ENCODE measurements at regions not wholly inside any gene's neighbourhood (a gene's known extent, or its start where the extent isn't known, plus 50 kb on each side); places are given as distances from the start of the nearest gene placed in this dataset.

DNA sequence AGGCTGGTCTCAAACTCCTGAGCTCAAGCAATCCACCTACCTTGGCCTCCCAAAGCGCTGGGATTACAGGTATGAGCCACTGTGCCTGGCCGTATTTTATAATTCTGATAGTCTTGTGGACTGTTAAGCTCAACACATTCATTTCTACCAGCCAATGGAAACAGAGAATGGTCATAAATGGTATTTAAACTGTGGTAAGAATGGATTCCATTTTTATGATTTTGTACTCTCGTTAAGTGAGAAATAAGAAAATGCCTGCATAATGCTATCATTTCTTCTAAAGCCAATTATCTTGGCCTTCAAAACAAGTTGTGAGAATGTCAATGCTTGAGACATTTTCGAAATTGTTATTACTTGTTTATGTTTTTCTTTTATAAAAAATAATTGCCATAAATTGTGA is 321.0 kb downstream of the IL15 start:
- TF ChIP-seq, protein P1, sequence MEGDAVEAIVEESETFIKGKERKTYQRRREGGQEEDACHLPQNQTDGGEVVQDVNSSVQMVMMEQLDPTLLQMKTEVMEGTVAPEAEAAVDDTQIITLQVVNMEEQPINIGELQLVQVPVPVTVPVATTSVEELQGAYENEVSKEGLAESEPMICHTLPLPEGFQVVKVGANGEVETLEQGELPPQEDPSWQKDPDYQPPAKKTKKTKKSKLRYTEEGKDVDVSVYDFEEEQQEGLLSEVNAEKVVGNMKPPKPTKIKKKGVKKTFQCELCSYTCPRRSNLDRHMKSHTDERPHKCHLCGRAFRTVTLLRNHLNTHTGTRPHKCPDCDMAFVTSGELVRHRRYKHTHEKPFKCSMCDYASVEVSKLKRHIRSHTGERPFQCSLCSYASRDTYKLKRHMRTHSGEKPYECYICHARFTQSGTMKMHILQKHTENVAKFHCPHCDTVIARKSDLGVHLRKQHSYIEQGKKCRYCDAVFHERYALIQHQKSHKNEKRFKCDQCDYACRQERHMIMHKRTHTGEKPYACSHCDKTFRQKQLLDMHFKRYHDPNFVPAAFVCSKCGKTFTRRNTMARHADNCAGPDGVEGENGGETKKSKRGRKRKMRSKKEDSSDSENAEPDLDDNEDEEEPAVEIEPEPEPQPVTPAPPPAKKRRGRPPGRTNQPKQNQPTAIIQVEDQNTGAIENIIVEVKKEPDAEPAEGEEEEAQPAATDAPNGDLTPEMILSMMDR (IDR thresholded peaks at IDR 0.05) = no peak
- TF ChIP-seq ZFX (IDR thresholded peaks at IDR 0.05; ENCODE audit: borderline replicate concordance) = no peak

All from 22Rv1 (cell line).